Neural crest cell (in vitro differentiated cells): ENCODE measurements at regions not wholly inside any gene's neighbourhood (a gene's known extent, or its start where the extent isn't known, plus 50 kb on each side); places are given as distances from the start of the nearest gene placed in this dataset.

ENCODE experiments used
- DNase-seq: peaks from one replicate; pipeline ENCODE4 v3.0.0; 2021; ENCODE audit warnings: low read depth, mixed read lengths, low spot score
- H3K27ac Mint-ChIP-seq: one replicate; pipeline ENCODE4 v1.8.0; 2021; ENCODE audit warnings: mild to moderate bottlenecking, mixed read lengths; ENCODE audit not compliant: unreplicated experiment
- H3K27me3 Mint-ChIP-seq: 2 replicates; pipeline ENCODE4 v1.8.0; 2021; ENCODE audit warnings: low read depth, mild to moderate bottlenecking, mixed read lengths
- H3K36me3 Mint-ChIP-seq: 2 replicates; pipeline ENCODE4 v1.8.0; 2021; ENCODE audit warnings: low read depth, mild to moderate bottlenecking, mixed read lengths
- H3K4me1 Mint-ChIP-seq: 2 replicates; pipeline ENCODE4 v1.8.0; 2021; ENCODE audit warnings: mixed read lengths
- H3K4me3 Mint-ChIP-seq: one replicate; pipeline ENCODE4 v1.8.0; 2021; ENCODE audit warnings: mild to moderate bottlenecking, mixed read lengths
- H3K9me3 Mint-ChIP-seq: 2 replicates; pipeline ENCODE4 v1.8.0; 2021; ENCODE audit warnings: mixed read lengths
- CTCF ChIP-seq: fragments of 200-600 bp; sonication (generic); conservative IDR thresholded peaks from 2 replicates; pipeline ENCODE4 v1.5.0; 2021; ENCODE audit warnings: antibody characterized with exemption, mild to moderate bottlenecking

GRCh38 chr13:73364736-73365135 is 305.9 kb downstream of the KLF5 start:
- Mint-ChIP-seq H3K36me3 (no peaks in the 10 kb centered on the region), H3K4me3 (no peak overlapping the region), H3K27me3 (peaks cover 3% of the 10 kb centered on the region), H3K27ac (no peak overlapping the region), H3K4me1 (no peaks in the 10 kb centered on the region), H3K9me3 (no peaks in the 10 kb centered on the region)
- DNase-seq: no peak
- no peak for TF ChIP-seq CTCF

- TF ChIP-seq CTCF: no peak
- Mint-ChIP-seq H3K4me1 (no peaks in the 10 kb centered on the region), H3K36me3 (no peaks in the 10 kb centered on the region), H3K4me3 (no peak overlapping the region), H3K27me3 (no peaks in the 10 kb centered on the region), H3K9me3 (peaks cover 3% of the 10 kb centered on the region), H3K27ac (no peak overlapping the region)
- DNase-seq: no peak
Observed at GRCh38 chr13:73358606-73359095, 299.8 kb downstream of the KLF5 start.

GRCh38 chr13:73355134-73355533 is 296.3 kb downstream of the KLF5 start:
- Mint-ChIP-seq H3K4me1 (no peaks in the 10 kb centered on the region), H3K4me3 (no peak overlapping the region), H3K27ac (no peak overlapping the region), H3K36me3 (no peaks in the 10 kb centered on the region), H3K27me3 (no peaks in the 10 kb centered on the region), H3K9me3 (peaks cover 3% of the 10 kb centered on the region)
- no peak for TF ChIP-seq CTCF
- no peak for DNase-seq

- H3K4me3 Mint-ChIP-seq: no peak overlapping the region
- H3K4me1 Mint-ChIP-seq: no peaks in the 10 kb centered on the region
- peaks cover 3% of the 10 kb centered on the region for H3K9me3 Mint-ChIP-seq
- no peak for TF ChIP-seq CTCF
- DNase-seq: no peak
- no peak overlapping the region for H3K27ac Mint-ChIP-seq
- H3K36me3 Mint-ChIP-seq: no peaks in the 10 kb centered on the region
- H3K27me3 Mint-ChIP-seq: no peaks in the 10 kb centered on the region
Observed at GRCh38 chr13:73351730-73352129, 292.9 kb downstream of the KLF5 start.

- H3K27me3 Mint-ChIP-seq: no peaks in the 10 kb centered on the region
- H3K4me1 Mint-ChIP-seq: no peaks in the 10 kb centered on the region
- H3K9me3 Mint-ChIP-seq: no peaks in the 10 kb centered on the region
- DNase-seq: no peak
- no peak overlapping the region for H3K4me3 Mint-ChIP-seq
- no peak overlapping the region for H3K27ac Mint-ChIP-seq
- no peak for TF ChIP-seq CTCF
- H3K36me3 Mint-ChIP-seq: no peaks in the 10 kb centered on the region
Observed at GRCh38 chr13:73341748-73342147, 282.9 kb downstream of the KLF5 start.

GRCh38 chr13:73340069-73340468 is 281.3 kb downstream of the KLF5 start:
- H3K4me1 Mint-ChIP-seq: no peaks in the 10 kb centered on the region
- no peak overlapping the region for H3K4me3 Mint-ChIP-seq
- no peaks in the 10 kb centered on the region for H3K36me3 Mint-ChIP-seq
- H3K9me3 Mint-ChIP-seq: no peaks in the 10 kb centered on the region
- no peak for TF ChIP-seq CTCF
- no peaks in the 10 kb centered on the region for H3K27me3 Mint-ChIP-seq
- H3K27ac Mint-ChIP-seq: no peak overlapping the region
- no peak for DNase-seq
